ENCODE measurements at regions not wholly inside any gene's neighbourhood (a gene's known extent, or its start where the extent isn't known, plus 50 kb on each side); places are given as distances from the start of the nearest gene placed in this dataset.

- no peak for DNase-seq (ENCODE audit: low spot score)
Measured at GRCh38 chr22:22039286-22040074, 56.9 kb upstream of the TOP3B start.

- DNase-seq (ENCODE audit: low spot score): no peak
Measured at GRCh38 chr22:22038178-22038880, 55.7 kb upstream of the TOP3B start.

GRCh38 chr22:22037740-22038139, 55.2 kb upstream of the TOP3B start:
- DNase-seq (ENCODE audit: low spot score): no peak

GRCh38 chr22:22037229-22037628, 54.6 kb upstream of the TOP3B start:
- no peak for DNase-seq (ENCODE audit: low spot score)

GRCh38 chr22:22036588-22036987, 54.0 kb upstream of the TOP3B start:
- no peak for DNase-seq (ENCODE audit: low spot score)

- no peak for DNase-seq (ENCODE audit: low spot score)
Measured at GRCh38 chr22:22035771-22036314, 53.3 kb upstream of the TOP3B start.

GRCh38 chr22:22035203-22035602, 52.6 kb upstream of the TOP3B start:
- DNase-seq (ENCODE audit: low spot score): no peak

GRCh38 chr22:22034469-22035132, 52.0 kb upstream of the TOP3B start:
- no peak for DNase-seq (ENCODE audit: low spot score)

- DNase-seq (ENCODE audit: low spot score): no peak
Measured at GRCh38 chr22:22033803-22034468, 51.3 kb upstream of the TOP3B start.

GRCh38 chr22:22032906-22033802, 50.6 kb upstream of the TOP3B start:
- no peak for DNase-seq (ENCODE audit: low spot score)

GRCh38 chr22:22032099-22032905, 49.7 kb upstream of the TOP3B start:
- DNase-seq (ENCODE audit: low spot score): no peak

Data from mucosa of gallbladder (tissue), 1 donor.